NCI-H748 (cell line): ENCODE measurements at regions not wholly inside any gene's neighbourhood (a gene's known extent, or its start where the extent isn't known, plus 50 kb on each side); places are given as distances from the start of the nearest gene placed in this dataset.
A peak's percentile ranks its signal among the peaks of the same experiment; 100 is the strongest.

Source experiments
- DNase-seq: peaks from one replicate; lab custom pipeline; 2025; ENCODE audit not compliant: unreplicated experiment; lab: John Stamatoyannopoulos, UW

DNA sequence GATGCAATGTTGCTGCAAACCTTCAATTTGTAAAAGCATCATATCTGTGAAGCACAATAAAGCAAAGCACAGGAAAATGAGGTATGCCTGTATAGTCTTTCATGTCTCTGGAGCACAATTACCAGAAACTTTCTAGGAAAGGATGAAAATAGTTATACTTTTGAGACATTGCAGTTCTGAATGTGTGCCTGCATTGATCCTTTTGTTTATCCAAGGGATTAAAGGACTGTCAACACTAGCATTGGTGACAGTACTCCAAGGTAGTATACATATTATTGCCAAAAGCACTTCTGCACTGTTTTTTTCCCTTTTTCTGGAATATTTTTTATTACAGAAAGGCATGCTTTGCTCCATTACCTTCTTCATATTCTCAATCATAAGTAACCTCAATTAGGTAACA, 476.0 kb downstream of the GABRG1 start:
- DNase-seq: no peak

- DNase-seq: no peak
Measured at GRCh38 chr4:45646885-45647590, 476.8 kb downstream of the GABRG1 start.

DNA sequence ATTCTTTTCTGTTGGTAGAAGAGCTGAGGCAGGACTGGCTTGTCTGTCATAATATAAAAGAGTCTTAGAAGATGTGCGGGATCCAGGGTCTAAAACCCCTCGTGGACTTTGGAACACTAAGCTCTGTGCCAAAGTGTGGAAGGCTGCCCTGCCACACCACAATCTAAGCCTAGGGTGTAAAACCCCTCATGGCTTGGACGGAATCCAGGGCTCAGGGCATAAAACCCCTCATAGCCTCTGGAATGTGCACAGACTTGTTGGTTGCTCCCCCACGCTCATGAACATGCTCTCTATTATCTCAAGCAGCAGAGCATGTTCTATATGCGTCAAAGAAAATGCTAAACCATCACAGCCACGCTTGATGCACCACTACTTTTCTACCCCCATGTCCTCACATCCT, 483.6 kb downstream of the GABRG1 start:
- no peak for DNase-seq

- DNase-seq: no peak
Measured at GRCh38 chr4:45638641-45639040, 485.2 kb downstream of the GABRG1 start.

DNA sequence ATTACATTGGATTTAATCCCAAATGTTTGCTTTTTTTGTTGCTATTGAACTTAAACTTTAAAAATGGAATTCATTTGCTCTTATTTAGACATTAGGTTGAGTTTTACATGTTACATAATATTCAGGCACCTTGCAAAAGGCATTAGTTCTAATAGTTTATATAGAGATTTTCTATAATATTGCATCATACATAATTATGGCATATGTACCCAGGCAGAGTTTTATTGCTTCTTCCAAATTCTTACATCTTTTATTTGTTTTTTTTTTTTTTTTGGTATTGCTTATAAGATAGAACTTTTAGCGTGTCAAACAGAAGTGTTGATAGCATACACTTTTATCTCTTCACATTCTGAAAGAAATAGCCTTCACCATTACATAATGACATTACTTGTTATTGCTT, 487.7 kb downstream of the GABRG1 start:
- no peak for DNase-seq

GRCh38 chr4:45629717-45630116, 494.1 kb downstream of the GABRG1 start:
- DNase-seq: no peak

DNA sequence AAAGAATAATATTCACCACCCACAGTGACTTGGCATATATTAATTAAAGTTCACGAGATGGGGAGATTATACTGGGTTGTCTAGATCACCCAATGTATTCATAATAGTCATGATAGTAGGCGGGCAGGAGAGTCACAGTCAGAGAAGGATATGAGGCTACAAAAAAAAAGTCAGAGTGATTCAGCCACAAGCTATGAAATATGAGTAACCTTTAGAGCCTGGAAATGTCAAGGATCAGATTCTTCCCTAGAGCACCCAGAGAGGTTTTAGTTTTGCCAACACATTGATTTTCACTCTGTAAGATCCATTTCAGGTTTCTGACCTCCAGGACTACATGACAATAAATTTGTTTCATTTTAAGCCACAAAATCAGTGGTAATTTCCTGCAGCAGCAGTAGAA, 501.9 kb downstream of the GABRG1 start:
- DNase-seq: no peak

DNA sequence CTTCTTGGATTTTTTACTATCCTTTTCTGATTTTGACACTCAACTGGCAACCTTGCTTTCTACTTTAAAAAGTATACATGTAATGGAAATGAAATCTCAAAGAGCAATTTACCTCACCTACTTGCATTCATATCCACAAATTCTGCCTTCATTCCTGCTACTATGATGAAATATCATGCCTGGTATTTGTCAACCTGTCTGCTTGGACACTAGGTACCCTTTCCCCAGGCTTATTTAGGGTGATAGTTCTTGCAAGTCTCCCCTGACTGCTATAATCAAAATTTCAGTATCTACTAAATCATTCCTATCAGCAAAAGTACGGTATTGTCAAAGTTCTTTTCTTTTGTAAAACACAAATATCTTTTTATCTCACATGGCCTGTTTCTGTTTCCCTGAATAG, 503.0 kb downstream of the GABRG1 start:
- DNase-seq: no peak

DNA sequence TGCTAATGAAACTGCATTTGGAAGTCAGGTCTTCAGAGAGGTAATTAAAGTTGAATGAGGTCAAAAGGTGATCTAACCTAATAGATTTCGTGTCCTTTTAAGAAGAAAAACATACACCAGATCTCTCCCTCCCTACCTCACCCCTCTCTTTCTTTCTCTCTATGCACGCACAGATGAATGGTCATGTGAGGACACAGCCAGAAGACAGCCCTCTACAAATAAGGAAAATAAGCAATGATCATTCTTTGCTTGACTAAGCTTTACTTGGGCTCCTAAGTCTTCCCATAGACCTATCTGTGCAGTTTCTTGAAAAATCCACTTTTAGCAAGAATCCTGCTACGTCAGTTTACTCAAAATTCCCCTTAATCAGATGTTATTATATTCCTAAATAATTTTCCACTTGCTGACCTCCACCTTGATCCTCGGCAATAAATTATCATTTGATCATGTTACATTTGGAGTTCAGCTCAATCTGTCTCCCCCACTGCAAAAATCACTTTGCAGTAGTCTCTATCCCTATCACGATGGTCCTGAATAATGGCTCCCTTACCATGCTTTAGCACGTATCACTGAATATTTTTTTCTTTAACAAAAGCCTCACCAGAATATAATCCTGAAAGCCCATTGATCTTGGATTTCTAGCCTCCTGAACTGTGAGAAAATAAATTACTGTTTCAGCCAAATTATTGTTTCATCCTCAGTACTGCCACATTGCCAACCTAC, 527.3 kb downstream of the GABRG1 start:
- no peak for DNase-seq

GRCh38 chr4:45580334-45580733, 543.5 kb downstream of the GABRG1 start:
- peak; percentile 23 for DNase-seq

DNA sequence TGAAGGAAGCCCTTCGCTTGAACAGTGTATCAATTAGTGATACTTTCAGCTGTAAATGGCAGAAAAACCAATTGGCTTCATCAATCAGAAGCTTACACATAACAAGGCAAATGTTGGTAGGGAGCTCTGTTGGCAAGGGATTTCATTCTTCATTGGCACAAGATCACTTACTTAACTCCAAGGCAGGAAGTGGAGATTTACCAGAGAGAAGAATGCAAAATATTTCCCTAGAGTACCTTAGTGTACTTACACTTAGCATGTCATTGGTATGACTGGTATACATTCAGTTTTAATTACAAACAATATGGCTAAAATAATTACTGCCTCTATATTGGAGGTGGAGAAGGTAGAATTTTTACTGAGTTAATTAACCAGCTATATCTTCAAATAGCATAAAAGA, 545.0 kb downstream of the GABRG1 start:
- DNase-seq: no peak

DNA sequence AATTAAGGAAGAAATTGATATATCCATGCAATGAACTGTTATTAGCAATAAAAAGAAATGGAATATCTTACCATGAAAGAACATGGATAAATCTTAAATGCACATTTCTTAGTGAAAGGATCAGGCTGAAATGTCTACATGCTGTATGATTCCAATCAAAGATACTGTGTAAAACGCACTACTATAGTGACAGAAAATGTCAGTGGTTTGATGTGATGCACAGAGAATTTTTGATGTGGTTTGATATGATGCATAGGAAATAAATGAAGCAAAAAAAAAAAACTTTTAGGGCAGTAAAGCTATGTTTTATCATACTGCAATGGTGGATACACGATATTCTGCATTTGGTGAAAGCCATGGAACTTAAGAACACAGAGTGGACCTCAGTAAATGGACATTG, 547.6 kb downstream of the GABRG1 start:
- DNase-seq: no peak

DNA sequence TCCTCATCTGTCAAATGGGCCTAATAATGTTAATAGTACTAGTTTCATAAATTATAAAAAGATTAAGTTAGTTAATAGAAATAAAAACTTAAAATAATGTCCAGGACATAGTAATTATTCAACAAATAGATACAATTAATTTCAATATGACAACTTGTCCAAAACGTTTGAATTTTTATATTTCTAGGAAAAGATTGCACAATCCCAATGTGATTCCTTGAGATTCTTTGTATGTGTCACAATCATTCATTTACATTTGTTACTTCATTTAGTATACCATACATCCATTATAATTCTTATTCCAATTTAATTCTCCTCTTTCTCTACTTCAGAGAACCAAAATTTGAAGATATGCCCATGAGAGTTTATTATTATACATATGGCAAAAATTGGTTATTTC, 554.2 kb downstream of the GABRG1 start:
- no peak for DNase-seq

GRCh38 chr4:45568694-45569093, 555.2 kb downstream of the GABRG1 start:
- DNase-seq: no peak

DNA sequence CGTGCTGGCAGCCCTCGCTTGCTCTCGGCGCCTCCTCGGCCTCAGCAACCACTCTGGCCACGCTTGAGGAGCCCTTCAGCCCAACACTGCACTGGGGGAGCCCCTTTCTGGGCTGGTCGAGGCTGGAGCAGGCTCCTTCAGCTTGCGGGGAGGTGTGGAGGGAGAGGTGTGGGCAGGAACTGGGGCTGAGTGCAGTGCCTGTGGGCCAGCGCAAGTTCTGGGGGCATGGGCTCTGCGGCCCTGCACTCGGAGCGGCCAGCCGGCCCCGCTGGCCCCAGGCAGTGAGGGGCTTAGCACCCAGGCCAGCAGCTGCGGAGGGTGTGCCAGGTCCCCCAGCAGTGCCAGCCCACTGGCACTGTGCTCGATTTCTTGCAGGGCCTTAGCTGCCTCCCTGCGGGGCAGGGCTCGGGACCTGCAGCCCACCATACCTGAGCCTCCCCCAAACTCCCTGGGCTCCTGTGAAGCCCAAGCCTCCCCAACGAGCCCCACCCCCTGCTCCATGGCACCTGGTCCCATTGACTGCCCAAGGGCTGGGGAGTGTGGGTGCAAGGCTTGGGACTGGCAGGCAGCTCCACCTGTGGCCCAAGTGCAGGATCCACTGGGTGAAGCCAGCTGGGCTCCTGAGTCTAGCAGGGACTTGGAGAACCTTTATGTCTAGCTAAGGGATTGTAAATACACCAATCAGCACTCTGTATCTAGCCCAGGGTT, 556.8 kb downstream of the GABRG1 start:
- DNase-seq: no peak

DNA sequence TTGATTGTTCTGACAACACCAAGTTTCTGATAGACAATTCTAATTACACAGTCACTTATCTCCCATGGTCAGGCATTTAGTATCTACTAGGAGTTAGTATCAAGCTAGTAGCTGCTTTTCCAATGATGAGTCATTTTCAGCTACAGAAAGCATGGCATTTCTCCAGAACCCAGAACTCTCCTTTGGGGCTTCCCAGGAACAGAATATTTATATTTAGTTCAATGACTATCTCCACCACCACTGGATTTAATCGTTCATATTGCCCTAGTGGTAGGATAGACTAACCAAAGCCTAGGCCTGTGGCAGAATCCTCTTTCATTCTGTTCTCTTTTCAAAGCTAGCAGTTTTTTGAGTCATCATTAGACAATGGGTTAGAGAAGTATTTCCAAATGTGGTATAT, 569.4 kb downstream of the GABRG1 start:
- no peak for DNase-seq

DNA sequence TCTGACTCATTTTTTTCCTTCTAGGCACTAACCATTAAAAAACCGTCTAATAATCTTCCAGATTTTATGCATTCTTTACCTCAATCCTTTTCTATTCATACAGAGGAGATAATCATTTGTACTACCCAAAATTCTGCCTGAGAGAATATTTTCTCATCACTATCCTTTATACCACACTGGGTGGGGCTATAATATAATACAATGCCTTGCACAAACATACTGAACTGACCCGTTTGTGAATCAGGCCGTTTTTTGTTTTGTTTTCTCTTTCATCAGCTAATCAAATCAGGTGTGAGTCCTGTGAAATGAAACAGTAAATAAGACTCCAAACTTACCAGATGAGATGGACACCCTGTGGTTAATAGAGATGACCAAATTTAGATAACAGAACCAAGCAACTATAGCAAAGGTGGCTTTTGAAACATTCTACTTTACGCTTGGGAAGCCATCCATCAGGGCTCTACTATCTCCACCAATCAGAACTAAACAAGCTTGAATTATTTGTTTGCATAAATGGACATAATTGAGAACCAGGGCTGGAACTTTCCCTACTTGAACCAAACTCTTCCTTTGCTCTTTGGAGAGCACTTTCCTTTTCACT, 573.0 kb downstream of the GABRG1 start:
- no peak for DNase-seq

DNA sequence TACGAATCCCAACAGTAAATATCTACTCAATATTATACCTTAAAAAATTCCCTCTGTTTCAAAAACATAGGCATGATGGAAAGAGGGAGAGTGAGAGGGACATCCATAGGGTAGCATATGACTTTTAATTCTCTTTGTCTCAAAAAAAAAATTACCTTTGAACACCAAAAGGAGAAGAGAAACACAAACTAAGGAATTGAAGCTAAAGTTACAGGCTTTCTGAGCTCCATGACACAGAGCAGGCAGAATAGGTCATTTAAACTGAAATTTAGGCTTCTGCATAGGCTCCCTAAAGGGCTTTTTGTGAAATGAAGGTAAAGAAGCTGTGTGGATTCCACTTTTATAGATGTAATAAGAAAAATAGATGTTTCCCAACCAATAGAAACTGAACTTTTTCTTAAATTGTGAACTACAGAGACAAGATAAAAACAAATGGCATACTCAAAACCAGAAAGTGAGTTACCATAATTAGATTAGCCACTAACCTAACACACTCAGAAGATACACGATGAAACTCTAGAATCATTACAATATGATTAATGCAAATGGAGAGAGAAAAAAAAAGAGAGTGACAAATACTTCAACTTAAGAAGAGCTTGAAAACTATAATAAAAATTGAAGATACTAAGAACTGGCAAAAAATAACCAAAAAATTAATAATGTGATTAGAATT, 584.6 kb downstream of the GABRG1 start:
- no peak for DNase-seq

GRCh38 chr4:45530498-45530897, 593.4 kb downstream of the GABRG1 start:
- DNase-seq: no peak

- no peak for DNase-seq
Measured at GRCh38 chr4:45527160-45527559, 596.7 kb downstream of the GABRG1 start.

DNA sequence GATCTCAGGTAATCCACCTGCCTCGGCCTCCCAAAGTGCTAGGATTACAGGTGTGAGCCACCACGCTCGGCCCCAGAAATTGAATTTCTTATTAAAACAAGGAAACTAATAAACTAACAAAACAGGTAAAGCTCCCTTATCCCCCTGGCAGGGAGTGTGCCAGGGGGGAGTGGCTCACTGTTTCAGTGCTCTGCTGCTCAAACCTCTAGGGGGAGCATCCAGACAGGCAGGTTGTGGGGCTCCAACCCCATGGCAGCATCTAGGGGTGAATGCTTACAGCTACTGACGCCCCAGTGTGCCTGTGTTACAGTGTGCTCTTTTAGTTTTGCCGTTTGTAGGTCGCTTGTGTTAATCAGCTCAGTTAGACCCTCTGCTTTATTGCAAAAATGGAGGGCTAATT, 605.0 kb downstream of the GABRG1 start:
- no peak for DNase-seq
